Stimulated activated CD4-positive, alpha-beta T cell treated with anti-CD3 and anti-CD28 coated beads, Interleukin-12 subunit alpha, Interleukin-12 subunit beta, amount 100 ng/mL, for 4 hours (primary cell): ENCODE measurements at regions not wholly inside any gene's neighbourhood (a gene's known extent, or its start where the extent isn't known, plus 50 kb on each side); places are given as distances from the start of the nearest gene placed in this dataset.
"Not testable (repeated sequence)": the region's sequence is repeated elsewhere in the genome, so short reads cannot be mapped to it uniquely, and the experiment has no call there.

Experiments used
- DNase-seq: peaks from one replicate; pipeline ENCODE4 v3.0.0-alpha.2; 2020

DNA sequence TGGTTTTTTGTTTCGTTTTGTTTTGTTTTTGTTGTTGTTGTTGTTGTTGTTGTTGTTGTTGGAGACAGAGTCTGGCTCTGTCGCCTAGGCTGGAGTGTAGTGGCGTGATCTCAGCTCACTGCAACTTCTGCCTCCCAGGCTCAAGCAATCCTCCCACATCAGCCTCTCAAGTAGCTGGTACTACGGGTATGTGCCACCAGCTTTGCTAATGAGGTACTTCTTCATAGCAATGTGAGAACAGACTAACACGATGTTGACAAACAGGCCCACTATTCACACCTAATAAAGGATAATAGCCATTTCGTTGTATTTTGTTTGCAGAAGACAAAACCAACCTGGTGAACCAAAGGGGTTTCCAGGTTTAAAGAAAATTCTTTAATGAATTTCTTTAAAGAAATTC lies 130.9 kb downstream of the DIRAS2 start:
- DNase-seq: no peak

DNA sequence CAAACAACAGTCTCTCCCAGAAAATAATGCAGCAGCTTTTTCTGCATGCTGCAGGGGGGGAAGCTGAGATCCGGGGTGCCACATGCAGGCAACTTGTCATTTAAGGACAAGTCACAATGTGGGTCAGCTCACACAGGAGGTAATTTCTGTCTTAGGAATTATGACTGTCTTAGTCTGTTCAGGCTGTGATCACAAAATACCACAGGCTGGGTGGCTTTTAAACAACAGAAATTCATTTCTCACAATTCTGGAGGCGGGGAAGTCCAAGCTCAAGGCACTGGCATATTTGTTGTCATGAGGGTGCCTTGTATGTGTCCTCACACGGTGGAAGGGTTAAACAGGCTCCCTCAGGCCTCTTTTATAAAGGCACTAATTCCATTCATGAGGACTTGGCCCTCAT lies 127.7 kb downstream of the DIRAS2 start:
- DNase-seq: no peak

DNA sequence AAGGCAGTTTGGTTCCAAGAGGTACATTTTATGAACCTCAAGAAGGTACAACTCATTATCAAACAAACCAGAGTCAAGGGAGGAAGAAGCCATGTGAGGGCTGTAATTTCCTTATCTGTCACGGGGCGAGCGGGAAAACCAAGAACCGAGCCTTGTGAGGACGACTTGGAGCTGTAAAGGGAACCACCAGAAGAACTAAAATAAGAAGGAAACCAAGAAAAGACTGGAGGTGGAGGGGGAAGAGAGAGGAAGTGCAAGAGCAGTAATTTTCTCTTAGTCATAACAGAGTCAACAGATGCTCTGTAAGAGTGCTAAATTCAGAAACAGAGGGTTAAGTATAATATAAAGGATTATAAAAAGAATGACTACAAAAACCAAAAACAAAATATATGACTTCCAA lies 127.1 kb downstream of the DIRAS2 start:
- DNase-seq: no peak

DNA sequence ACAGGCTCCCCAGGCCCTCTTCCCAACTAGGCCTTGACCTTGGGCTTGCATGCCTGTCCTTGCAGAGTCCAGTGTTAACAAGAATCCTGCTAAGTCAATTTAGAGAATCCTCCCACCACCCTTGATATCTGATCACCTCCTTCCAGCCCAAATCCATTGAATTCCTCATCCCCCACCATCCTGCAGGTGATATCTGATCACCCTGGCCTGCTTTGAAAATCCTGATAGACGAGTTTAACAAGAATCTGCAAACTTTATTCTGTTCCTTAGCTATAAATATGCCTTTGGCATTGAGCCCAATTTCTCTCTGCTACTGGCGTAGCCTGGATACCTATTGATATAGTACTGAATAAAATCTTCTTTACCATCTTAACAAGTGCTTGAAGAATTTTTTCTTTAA lies 125.5 kb downstream of the DIRAS2 start:
- no peak for DNase-seq

DNA sequence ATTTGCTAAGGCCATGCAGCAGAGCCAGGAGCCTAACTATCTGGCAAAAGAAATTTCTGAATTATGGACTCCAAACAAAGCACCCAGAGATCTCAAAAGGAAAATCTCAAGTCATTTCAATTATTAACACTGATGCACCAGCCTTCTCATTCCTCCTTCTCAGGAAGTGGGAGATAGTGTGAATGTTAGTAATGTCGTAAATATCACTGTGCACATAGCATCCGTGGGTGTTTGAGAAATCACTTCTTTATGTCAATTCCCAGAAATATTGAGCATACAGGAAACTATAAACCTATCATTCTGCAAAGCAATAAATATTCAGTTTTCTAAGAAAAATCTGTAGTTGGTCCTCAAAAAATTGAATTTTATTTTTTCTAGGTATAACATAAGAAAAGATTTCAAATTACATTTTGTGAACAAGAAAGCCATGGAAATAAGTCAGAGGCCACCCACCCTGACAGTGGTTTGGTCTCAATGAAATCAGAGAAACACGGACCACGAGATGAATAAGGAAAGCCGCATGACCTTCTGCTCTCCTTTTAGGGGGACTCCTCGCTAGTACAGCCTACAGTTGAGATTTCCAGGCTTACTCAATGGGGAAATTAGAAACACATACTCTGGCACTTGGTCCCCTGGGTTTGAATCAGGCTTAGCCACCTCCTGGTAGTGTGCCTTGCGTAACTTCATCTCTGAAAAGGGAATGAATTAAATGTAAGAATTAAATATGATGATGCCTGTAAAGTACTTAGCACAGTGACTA lies 120.6 kb downstream of the DIRAS2 start:
- no peak for DNase-seq

DNA sequence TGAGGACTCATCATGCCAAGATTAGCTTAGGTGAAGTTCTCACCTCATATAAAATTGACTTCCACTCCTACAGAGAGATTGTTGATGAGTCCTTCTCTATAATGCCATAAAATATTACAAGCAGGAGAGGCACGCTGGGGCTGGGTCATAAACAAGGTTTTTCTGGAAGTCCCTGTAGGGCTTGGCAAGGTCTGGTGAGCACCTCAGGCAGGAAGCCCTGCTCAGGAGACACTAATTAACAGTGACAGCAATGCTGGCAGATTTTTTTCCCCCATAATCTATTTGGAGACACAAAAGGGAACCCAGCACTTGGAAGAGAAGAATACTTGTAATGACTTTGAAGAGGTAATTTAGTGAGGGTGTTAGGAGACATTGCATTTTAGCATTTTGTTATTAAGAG lies 118.7 kb downstream of the DIRAS2 start:
- DNase-seq: no peak

DNA sequence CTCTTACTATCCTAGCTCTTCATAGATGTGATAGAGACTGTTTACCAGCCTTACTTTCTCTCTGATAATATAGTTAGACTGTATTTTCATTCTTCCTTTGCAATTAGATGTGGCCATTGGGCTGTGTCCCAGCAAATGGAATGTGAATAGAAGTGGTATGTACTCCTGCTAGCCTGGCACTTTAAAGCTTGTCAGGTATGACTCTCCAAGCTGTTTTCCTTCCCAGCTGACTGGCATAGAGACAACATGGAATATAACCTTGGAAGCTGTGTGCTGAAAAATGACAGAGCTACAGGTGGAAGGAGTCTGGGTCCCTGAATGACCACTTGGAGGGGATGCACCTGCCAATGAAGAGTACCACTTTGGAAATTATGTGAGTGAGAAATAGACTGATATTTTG lies 116.2 kb downstream of the DIRAS2 start:
- DNase-seq: no peak

DNA sequence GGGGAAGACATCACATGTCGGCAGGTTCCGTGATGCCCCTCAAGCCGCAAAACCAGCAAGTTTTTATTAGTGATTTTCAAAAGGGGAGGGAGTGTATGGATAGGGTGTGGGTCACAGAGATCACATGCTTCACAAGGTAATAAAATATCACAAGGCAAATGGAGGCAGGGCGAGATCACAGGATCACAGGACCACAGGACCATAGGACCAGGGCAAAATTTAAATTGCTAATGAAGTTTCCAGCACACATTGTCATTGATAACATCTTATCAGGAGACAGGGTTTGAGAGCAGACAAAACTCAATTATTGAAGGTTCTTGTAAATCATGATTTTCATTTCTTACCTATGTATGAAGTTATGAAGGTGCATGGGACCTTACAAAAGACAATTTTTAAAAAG lies 106.5 kb downstream of the DIRAS2 start:
- not testable (repeated sequence) for DNase-seq

DNA sequence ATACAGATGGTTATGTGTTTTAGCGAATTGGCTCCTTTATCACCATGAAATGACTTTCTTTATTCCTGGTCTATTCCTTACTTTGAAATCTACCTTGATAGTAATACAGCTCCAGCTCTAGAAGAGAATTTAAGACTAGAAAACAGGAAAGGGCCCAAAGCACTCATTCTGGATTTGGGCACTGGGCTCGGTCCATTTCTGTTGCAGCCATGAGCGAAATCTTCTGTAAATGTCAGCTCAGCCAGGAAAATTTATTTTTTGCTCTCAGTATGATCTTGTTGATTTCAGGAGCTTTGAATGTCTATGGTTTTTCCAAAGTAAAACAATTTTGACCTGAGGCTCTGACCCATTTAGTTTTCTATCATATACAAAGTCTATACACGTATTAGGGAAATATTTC lies 104.1 kb downstream of the DIRAS2 start:
- no peak for DNase-seq

DNA sequence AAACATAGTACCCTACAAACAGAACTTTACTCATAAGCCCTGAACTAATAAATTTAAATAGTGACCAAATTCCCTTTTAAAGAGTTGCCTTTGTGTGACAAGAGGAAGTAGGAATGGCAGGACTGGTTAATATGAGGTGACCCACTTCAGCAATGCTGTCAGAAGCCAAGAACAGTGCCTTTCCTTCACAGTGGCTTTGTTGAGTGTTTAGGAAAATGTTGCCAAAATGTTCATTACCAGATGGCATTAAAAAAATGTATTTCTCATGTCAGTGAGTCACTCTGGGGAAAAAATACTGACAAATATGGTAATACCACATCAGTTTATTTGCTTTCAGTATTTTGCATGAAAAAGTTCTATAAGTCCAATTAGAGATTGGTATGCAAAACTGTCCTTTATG lies 103.3 kb downstream of the DIRAS2 start:
- DNase-seq: no peak

DNA sequence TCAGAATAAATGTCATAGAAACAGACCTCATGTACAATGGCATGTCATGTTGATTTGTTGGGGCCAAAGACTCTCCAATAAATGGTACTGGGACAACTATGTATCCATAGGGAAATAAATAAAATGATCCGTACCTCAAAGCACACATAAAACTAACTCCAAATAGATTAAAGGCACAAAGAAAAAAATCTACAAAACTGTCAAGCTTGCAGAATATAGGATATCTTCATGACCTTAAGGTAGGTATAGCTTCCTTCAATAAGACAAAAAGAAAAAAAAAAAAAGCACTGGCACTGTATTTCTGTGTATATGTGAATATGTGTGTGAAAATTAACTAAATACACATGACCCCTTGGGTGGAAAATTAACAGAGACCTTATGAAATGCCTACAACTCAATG lies 101.9 kb downstream of the DIRAS2 start:
- DNase-seq: no peak

DNA sequence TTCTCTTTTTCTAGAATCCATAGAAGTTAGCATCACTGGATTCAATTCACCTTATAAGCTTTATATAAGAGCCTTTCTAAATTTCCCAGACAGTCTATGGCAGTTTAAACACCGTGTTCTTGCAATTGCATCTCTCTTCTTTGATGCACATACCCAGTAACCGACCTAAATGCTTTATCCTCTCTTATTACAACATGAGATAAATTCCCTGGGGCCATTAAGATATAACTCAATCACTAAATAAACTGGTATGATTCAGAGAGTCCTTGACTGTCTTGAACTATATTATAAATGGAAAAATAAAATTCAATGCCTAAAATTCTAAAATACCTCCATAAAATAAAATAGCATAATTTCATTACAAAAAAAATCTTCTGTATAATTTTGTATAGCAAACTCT lies 98.1 kb downstream of the DIRAS2 start:
- no peak for DNase-seq

DNA sequence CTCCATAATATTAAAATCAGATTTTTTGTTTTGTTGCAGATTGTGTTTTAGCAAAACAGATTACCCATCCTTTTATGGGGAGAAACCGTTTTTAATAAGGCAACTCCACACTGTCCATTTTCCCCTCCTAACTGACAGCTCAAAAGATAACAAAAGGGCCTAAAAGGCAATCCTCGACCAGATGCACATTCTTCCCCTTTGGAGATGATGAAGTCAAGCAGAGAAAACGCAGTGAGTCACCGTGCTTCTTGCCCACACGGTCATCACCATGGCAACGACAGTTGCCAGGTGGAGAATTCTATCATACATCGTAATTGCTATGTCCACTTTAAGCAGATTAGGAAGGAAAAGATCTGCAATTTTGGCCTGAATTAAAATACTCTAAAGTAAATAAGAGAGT lies 96.4 kb downstream of the DIRAS2 start:
- DNase-seq: no peak

DNA sequence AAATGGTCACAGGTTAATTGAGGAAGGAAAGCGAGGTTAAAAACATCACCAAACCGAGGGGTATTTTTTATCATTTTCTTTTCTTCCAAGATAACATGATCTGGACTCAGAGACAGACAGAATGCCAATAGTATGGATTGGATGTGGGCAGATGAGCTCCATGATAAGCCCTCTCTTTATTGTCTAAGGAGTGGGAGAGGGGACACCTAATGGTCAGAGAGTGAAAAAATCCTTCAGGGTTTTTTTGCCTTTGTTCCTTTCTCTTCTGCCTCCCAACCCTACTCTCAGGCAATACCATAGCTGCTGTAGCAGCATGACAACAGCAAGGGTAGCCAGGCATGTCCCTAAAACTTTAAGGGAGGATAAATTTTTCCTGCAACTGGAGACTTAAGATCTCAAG lies 94.7 kb downstream of the DIRAS2 start:
- no peak for DNase-seq

DNA sequence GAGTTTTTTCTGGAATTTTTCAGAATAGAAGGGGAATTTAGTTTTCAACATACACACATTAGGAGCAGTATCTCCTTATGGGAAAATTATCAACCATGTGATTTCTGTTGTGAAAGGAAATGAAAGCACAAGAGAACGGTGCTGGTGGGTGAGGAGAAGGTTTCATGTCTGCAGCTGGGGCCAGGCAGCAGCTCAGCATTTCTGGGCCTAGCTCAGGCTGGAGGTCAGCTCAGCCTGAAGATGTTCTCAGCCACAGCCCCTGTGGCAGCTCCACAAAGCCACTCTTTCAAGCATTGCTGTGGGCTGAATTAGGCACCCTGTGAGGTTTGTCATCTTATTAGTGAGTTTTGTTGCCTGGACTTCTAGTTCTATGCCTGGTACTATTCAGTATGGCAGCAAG lies 90.3 kb downstream of the DIRAS2 start:
- no peak for DNase-seq

DNA sequence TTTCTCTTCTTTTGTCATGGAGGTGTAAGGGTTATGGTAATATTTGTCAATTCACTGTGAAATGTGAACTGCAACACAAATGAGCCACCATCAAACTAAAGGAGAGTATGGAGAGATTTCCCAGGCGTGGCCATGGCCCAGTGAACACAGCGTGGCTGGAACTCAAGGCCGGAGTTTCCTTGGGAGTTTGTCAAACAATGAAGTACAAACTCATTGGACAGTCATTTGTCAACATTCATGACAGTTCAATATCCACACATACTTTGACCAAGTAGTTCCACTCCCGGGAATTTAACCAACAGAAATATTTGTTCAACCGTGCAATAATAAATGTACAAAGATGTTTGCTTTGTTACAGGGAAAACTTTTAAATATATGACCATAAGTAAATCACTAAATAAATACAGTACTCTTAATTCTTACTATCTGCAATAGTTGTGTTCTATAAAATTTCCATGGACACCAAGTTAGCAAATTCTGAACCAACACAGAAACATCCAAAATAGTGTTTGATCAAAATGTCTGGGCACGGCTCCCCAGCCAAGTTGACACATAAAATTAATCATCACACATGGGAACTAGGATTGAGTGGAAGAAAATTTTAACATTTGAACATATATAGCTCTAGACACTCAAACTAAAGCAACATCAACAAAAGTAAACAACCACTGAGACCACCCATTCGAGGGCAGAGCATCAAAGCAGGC lies 87.1 kb downstream of the DIRAS2 start:
- DNase-seq: no peak

DNA sequence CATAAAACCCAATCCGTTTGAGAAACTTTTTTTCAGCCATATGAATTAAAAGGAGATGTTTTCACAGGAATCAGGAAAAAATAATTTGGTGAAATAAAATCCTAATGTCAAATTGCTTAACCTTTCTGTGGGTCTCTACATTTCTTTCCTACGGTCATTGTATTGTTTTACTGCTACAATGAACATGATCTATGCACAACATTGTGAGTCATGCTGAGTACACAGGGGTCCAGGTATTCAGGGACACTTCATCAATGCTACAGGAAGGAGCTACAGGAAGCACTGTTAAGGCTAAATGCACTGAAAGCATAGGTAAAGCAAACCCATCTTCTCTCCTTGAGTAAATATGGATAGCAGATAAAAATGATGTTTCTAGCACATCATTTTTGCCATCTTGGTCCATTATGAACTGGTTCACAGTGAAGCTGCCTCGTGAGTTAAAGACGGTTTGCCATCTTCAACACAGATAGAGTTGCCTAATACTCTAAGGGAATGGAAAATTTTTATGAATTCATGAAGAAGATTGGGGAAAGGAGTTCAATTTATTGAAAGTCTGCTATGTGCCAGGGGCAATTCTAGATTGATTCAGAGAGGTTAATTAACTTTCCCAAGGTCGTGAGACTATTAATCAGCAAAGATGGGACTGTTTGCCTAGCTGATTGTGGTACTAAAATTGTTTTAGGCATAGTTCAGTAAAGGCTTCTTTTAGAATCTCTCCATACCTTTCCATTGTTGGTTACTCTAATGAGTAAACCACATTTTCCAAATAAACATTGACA lies 85.5 kb downstream of the DIRAS2 start:
- DNase-seq: no peak

DNA sequence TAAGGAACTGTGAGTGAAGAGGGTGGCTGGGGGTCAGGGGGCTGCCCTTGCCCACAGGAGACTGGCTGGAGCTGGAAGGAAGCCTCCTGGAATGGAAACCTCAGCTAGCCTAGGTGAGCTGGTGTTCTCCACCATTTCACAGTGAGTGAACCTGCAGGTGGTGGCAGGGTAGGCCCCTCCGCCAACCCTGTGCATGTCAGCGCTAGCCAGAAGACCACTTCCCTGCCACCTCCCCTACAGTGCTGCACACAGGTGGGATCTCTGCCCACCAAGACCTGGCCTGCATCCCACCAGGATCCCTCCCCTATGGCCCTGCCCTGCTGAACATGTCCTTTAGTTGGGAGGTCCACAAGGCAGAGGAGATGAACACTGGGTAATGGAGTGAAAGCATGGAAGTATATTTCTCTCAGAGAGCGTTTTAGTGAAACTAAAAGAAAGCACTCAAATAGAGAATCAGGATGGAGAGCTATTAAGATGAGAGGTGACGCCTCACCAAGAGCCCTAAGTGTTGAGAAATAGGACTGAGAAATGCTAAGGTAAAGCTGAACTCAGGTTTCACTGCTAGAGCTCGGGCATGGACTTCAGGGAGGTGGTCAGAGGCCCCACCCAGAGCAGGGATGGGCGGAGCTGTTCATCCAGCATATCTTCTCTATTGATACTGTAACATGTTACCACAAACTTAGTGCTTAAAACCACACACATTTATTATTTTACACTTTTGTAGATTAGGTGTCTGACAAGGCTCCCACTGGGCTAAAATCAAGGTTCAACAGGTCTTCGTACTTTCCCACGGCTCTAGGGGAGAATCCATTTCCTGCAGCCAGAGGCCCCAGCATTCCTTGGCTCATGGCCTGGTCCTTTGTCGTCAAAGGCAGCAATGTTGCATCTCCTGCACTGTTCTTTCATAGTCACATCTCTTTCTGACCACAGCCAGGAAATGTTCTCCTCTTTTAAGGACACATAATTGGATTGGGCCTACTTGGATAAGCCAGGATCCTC lies 83.2 kb downstream of the DIRAS2 start:
- DNase-seq: no peak
